SK-N-SH (cell line): ENCODE measurements at regions not wholly inside any gene's neighbourhood (a gene's known extent, or its start where the extent isn't known, plus 50 kb on each side); places are given as distances from the start of the nearest gene placed in this dataset.

Source experiments
- CTCF ChIA-PET: fragments of 300-600, 350-600 bp; formaldehyde crosslinking; extraction: SDS; loops from one replicate; lab custom pipeline; 2021; lab: Yijun Ruan, JAX
- POLR2A ChIA-PET: fragments of 350-600 bp; sonication (Branson Sonifier 250); formaldehyde crosslinking; extraction: SDS; loops from one replicate; lab custom pipeline; 2020; ENCODE audit warnings: antibody characterized with exemption, inconsistent platforms; lab: Yijun Ruan, JAX
- DNase-seq: peaks from one replicate; pipeline ENCODE4 v3.0.0; 2012
- H2AFZ ChIP-seq: fragments of 200-600 bp; sonication (generic); 2 replicates; pipeline ENCODE4 v1.8.1; 2016; ENCODE audit warnings: antibody characterized with exemption, mild to moderate bottlenecking, low read depth
- H3F3A ChIP-seq: fragments of 200-600 bp; sonication (generic); replicated peaks from 2 replicates; pipeline ENCODE3; 2016; ENCODE audit warnings: antibody characterized with exemption, mild to moderate bottlenecking; ENCODE audit not compliant: insufficient read depth
- H3K27ac ChIP-seq, 2 experiments: fragments of 200-500 bp in 1 of 2; fragments of 200-600 bp in 1 of 2; sonication (Bioruptor generic) in 1 of 2; sonication (generic), shearing (Covaris generic) in 1 of 2; 2 replicates each; pipeline versions ENCODE4 v1.5.1 to v1.6.1; 2014 to 2016; ENCODE audit warnings: low read depth in 2 of 2, inconsistent platforms in 1 of 2, low read length in 1 of 2, mild to moderate bottlenecking in 1 of 2, mixed read lengths in 1 of 2
- H3K27me3 ChIP-seq: fragments of 200-600 bp; sonication (generic), shearing (Covaris generic); 2 replicates; pipeline ENCODE4 v1.6.1; 2016; ENCODE audit warnings: mixed run types; ENCODE audit not compliant: insufficient read depth
- H3K36me3 ChIP-seq, 2 experiments: fragments of 200-500 bp in 1 of 2; fragments of 200-600 bp in 1 of 2; sonication (Bioruptor generic) in 1 of 2; sonication (generic) in 1 of 2; replicated peaks in 1 of 2; 2 replicates each; pipeline versions ENCODE3 to v1.5.1; 2014 to 2016; ENCODE audit warnings: low read length in 1 of 2, mild to moderate bottlenecking in 1 of 2; ENCODE audit not compliant: insufficient read depth in 2 of 2, control insufficient read depth in 1 of 2
- H3K4me1 ChIP-seq, 2 experiments: fragments of 200-500 bp in 1 of 2; fragments of 200-600 bp in 1 of 2; sonication (Bioruptor generic) in 1 of 2; sonication (generic), shearing (Covaris generic) in 1 of 2; 2 replicates each; pipeline versions ENCODE4 v1.5.1 to v1.6.1; 2014 to 2016; ENCODE audit warnings: low read depth in 1 of 2, low read length in 1 of 2, mixed run types in 1 of 2; ENCODE audit not compliant: insufficient read depth in 2 of 2, control insufficient read depth in 1 of 2
- H3K4me2 ChIP-seq: fragments of 200-600 bp; sonication (generic), shearing (Covaris generic); 2 replicates; pipeline ENCODE4 v1.6.1; 2017; ENCODE audit warnings: mixed run types
- H3K4me3 ChIP-seq, 2 experiments: fragments of 200-500 bp in 1 of 2; fragments of 200-600 bp in 1 of 2; sonication (Bioruptor generic) in 1 of 2; sonication (generic), shearing (Covaris generic) in 1 of 2; 2 replicates each; pipeline versions ENCODE4 v1.5.1 to v1.8.1; 2014 to 2016; ENCODE audit warnings: low read depth in 2 of 2, inconsistent platforms in 1 of 2, low read length in 1 of 2, mild to moderate bottlenecking in 1 of 2, mixed read lengths in 1 of 2, moderate library complexity in 1 of 2
- H3K79me2 ChIP-seq: fragments of 200-600 bp; sonication (generic); 2 replicates; pipeline ENCODE4 v1.8.1; 2017; ENCODE audit warnings: mild to moderate bottlenecking; ENCODE audit not compliant: insufficient read depth
- H3K9ac ChIP-seq: fragments of 200-600 bp; sonication (generic); 2 replicates; pipeline ENCODE4 v1.6.1; 2017; ENCODE audit warnings: mixed run types
- H3K9me2 ChIP-seq: fragments of 200-600 bp; sonication (generic); 2 replicates; pipeline ENCODE4 v1.6.1; 2017; ENCODE audit warnings: mixed run types
- H3K9me3 ChIP-seq: fragments of 200-600 bp; sonication (generic); 2 replicates; pipeline ENCODE4 v1.6.1; 2017; ENCODE audit warnings: mixed run types, mild to moderate bottlenecking, moderate library complexity
- H4K20me1 ChIP-seq: fragments of 200-600 bp; sonication (generic); 2 replicates; pipeline ENCODE4 v1.6.1; 2017; ENCODE audit warnings: mild to moderate bottlenecking, mixed run types; ENCODE audit not compliant: insufficient read depth
- CHD2 ChIP-seq: fragments of 150-350 bp; IDR thresholded peaks from 2 replicates; pipeline ENCODE4 v1.6.1; 2018; ENCODE audit warnings: low read length; ENCODE audit not compliant: partially characterized antibody
- ELF1 ChIP-seq: IDR thresholded peaks from 2 replicates; pipeline ENCODE4 v1.4.0; 2012
- EP300 ChIP-seq, 2 experiments: IDR thresholded peaks; 2 replicates each; pipeline versions ENCODE4 v1.4.0 to v1.6.1; 2012; ENCODE audit warnings: borderline replicate concordance in 1 of 2, low read depth in 1 of 2, low read length in 1 of 2
- FOXJ3 ChIP-seq: sonication (generic); formaldehyde crosslinking; IDR thresholded peaks from 2 replicates; pipeline ENCODE4 v1.5.1; 2020; ENCODE audit warnings: mild to moderate bottlenecking, missing genetic modification reagents
- JUND ChIP-seq: IDR thresholded peaks from 2 replicates; pipeline ENCODE4 v1.4.0; 2012
- MEF2A ChIP-seq: IDR thresholded peaks from 2 replicates; pipeline ENCODE4 v1.4.0; 2012; ENCODE audit warnings: low read depth, borderline replicate concordance
- NRF1 ChIP-seq: IDR thresholded peaks from 2 replicates; pipeline ENCODE4 v1.6.1; 2012; ENCODE audit warnings: low read depth, mild to moderate bottlenecking, low read length
- RAD21 ChIP-seq: IDR thresholded peaks from 2 replicates; pipeline ENCODE4 v1.6.1; 2012; ENCODE audit warnings: mild to moderate bottlenecking, low read length
- RFX5 ChIP-seq: IDR thresholded peaks from 2 replicates; pipeline ENCODE4 v1.6.1; 2012; ENCODE audit warnings: mild to moderate bottlenecking, improper control_type of control experiment, low read length
- RXRA ChIP-seq: IDR thresholded peaks from 2 replicates; pipeline ENCODE4 v1.4.0; 2012; ENCODE audit warnings: low read depth, mild to moderate bottlenecking, borderline replicate concordance
- SIN3A ChIP-seq: IDR thresholded peaks from 2 replicates; pipeline ENCODE4 v1.6.1; 2012; ENCODE audit warnings: low read depth, mild to moderate bottlenecking, low read length, moderate library complexity, borderline replicate concordance
- TCF12 ChIP-seq: IDR thresholded peaks from 2 replicates; pipeline ENCODE4 v1.4.0; 2012
- WGBS: methylation state at CpG from one replicate; pipeline ENCODE4 v1.1.6; 2017; ENCODE audit warnings: low lambda C conversion rate; 5-methylcytosine and 5-hydroxymethylcytosine counted together
- TF ChIP-seq, protein P1 (sequence below): fragments of 150-350 bp; IDR thresholded peaks from 2 replicates; pipeline ENCODE4 v1.6.1; 2017; ENCODE audit warnings: antibody characterized with exemption, low read length, low read depth, borderline replicate concordance
- TF ChIP-seq, protein P2 (sequence below): IDR thresholded peaks from 2 replicates; pipeline ENCODE4 v1.4.0; 2012; ENCODE audit warnings: low read depth, borderline replicate concordance
- TF ChIP-seq, protein P3 (sequence below): IDR thresholded peaks from 2 replicates; pipeline ENCODE4 v1.4.0; 2012; ENCODE audit warnings: low read depth
- TF ChIP-seq, protein P4 (sequence below): fragments of 200-600 bp; sonication (generic); IDR thresholded peaks from 2 replicates; pipeline ENCODE4 v1.6.1; 2017; ENCODE audit warnings: antibody characterized with exemption, mild to moderate bottlenecking, moderate library complexity
- TF ChIP-seq, protein P5 (sequence below): IDR thresholded peaks from 2 replicates; pipeline ENCODE4 v1.6.1; 2012; ENCODE audit warnings: mild to moderate bottlenecking, low read depth, low read length, moderate library complexity

DNA sequence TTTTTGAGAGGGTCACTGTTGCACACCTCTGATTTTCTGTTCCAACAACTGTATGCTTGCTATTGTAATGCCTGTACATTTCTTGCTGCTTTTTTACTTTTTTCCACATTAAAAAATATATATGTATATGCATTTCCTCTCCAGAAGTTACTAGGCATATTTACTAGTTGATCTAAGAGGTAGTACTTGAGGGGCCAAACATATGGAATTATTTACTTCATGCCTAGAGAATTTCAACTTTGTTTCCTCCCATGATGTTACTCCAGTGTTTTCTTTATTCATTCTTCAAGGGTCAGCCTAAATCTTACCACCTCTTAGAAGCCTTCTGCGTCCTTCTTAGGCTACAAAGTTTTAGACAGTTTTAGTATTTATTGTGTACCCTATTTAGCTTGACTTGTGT is 122.7 kb downstream of the NMUR2 start:
- POLR2A ChIA-PET, result no interaction called here
- H3F3A ChIP-seq, result no peaks in the 10 kb centered on the region
- H3K27me3 ChIP-seq, result no peaks in the 10 kb centered on the region
- no peak overlapping the region for H3K4me3 ChIP-seq
- no peaks in the 10 kb centered on the region for H3K79me2 ChIP-seq
- no peaks in the 10 kb centered on the region for H3K9me2 ChIP-seq
- no peak overlapping the region for H3K9ac ChIP-seq
- CTCF ChIA-PET, result no interaction called here
- no peaks in the 10 kb centered on the region for H3K4me1 ChIP-seq
- TF ChIP-seq FOXJ3 (no peak), MEF2A (no peak), ELF1 (no peak), JUND (no peak), NRF1 (no peak)
- TF ChIP-seq, protein P1, sequence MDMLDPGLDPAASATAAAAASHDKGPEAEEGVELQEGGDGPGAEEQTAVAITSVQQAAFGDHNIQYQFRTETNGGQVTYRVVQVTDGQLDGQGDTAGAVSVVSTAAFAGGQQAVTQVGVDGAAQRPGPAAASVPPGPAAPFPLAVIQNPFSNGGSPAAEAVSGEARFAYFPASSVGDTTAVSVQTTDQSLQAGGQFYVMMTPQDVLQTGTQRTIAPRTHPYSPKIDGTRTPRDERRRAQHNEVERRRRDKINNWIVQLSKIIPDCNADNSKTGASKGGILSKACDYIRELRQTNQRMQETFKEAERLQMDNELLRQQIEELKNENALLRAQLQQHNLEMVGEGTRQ, result no peak
- TF ChIP-seq, protein P2, sequence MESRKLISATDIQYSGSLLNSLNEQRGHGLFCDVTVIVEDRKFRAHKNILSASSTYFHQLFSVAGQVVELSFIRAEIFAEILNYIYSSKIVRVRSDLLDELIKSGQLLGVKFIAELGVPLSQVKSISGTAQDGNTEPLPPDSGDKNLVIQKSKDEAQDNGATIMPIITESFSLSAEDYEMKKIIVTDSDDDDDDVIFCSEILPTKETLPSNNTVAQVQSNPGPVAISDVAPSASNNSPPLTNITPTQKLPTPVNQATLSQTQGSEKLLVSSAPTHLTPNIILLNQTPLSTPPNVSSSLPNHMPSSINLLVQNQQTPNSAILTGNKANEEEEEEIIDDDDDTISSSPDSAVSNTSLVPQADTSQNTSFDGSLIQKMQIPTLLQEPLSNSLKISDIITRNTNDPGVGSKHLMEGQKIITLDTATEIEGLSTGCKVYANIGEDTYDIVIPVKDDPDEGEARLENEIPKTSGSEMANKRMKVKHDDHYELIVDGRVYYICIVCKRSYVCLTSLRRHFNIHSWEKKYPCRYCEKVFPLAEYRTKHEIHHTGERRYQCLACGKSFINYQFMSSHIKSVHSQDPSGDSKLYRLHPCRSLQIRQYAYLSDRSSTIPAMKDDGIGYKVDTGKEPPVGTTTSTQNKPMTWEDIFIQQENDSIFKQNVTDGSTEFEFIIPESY, result no peak
- TF ChIP-seq, protein P3, sequence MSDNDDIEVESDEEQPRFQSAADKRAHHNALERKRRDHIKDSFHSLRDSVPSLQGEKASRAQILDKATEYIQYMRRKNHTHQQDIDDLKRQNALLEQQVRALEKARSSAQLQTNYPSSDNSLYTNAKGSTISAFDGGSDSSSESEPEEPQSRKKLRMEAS, result no peak
- no peaks in the 10 kb centered on the region for H3K9me3 ChIP-seq
- no peaks in the 10 kb centered on the region for H4K20me1 ChIP-seq
- no peak overlapping the region for H3K4me2 ChIP-seq
- H3K36me3 ChIP-seq, result no peaks in the 10 kb centered on the region
- no peak overlapping the region for H3K27ac ChIP-seq
- no peak for DNase-seq
- WGBS, result 0% methylated on average over 1 of the region's 1 CpG
- H2AFZ ChIP-seq, result no peak overlapping the region

DNA sequence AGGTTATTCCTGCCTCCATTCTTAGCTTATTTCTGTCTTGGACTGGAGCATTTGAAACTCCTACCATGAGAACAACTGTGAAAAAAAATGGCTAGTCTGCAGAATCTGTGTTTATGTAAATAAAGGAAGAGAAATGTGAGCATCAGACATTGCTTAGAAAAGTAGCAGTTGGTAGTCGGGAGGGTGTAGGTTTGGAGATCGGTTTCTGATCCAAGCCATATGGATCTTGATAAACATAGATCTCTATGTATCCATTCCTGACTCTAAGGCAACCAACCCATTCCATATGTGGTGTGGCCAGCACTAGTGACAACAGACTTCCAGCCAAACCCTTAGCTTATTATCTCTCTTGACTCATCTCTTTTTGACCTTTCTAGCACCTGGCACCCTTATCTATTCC is 127.1 kb downstream of the NMUR2 start:
- Histone ChIP-seq H3K9me2 (no peaks in the 10 kb centered on the region), H3K9me3 (no peaks in the 10 kb centered on the region), H3K4me1 (no peaks in the 10 kb centered on the region), H3F3A (no peaks in the 10 kb centered on the region), H2AFZ (no peak overlapping the region), H3K9ac (no peak overlapping the region), H3K4me2 (no peak overlapping the region), H3K27me3 (no peaks in the 10 kb centered on the region), H4K20me1 (no peaks in the 10 kb centered on the region), H3K36me3 (no peaks in the 10 kb centered on the region), H3K4me3 (no peak overlapping the region), H3K27ac (no peak overlapping the region), H3K79me2 (no peaks in the 10 kb centered on the region)
- TF ChIP-seq SIN3A (no peak), RAD21 (no peak), RXRA (no peak), CHD2 (no peak), RFX5 (no peak), EP300 (IDR thresholded peaks at IDR 0.05; ENCODE audit: borderline replicate concordance in 1 of 2, low read depth in 1 of 2, low read length in 1 of 2) (no peak), TCF12 (no peak)
- TF ChIP-seq, protein P3, result no peak
- TF ChIP-seq, protein P4, sequence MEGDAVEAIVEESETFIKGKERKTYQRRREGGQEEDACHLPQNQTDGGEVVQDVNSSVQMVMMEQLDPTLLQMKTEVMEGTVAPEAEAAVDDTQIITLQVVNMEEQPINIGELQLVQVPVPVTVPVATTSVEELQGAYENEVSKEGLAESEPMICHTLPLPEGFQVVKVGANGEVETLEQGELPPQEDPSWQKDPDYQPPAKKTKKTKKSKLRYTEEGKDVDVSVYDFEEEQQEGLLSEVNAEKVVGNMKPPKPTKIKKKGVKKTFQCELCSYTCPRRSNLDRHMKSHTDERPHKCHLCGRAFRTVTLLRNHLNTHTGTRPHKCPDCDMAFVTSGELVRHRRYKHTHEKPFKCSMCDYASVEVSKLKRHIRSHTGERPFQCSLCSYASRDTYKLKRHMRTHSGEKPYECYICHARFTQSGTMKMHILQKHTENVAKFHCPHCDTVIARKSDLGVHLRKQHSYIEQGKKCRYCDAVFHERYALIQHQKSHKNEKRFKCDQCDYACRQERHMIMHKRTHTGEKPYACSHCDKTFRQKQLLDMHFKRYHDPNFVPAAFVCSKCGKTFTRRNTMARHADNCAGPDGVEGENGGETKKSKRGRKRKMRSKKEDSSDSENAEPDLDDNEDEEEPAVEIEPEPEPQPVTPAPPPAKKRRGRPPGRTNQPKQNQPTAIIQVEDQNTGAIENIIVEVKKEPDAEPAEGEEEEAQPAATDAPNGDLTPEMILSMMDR, result no peak
- TF ChIP-seq, protein P2, result no peak
- TF ChIP-seq, protein P5, sequence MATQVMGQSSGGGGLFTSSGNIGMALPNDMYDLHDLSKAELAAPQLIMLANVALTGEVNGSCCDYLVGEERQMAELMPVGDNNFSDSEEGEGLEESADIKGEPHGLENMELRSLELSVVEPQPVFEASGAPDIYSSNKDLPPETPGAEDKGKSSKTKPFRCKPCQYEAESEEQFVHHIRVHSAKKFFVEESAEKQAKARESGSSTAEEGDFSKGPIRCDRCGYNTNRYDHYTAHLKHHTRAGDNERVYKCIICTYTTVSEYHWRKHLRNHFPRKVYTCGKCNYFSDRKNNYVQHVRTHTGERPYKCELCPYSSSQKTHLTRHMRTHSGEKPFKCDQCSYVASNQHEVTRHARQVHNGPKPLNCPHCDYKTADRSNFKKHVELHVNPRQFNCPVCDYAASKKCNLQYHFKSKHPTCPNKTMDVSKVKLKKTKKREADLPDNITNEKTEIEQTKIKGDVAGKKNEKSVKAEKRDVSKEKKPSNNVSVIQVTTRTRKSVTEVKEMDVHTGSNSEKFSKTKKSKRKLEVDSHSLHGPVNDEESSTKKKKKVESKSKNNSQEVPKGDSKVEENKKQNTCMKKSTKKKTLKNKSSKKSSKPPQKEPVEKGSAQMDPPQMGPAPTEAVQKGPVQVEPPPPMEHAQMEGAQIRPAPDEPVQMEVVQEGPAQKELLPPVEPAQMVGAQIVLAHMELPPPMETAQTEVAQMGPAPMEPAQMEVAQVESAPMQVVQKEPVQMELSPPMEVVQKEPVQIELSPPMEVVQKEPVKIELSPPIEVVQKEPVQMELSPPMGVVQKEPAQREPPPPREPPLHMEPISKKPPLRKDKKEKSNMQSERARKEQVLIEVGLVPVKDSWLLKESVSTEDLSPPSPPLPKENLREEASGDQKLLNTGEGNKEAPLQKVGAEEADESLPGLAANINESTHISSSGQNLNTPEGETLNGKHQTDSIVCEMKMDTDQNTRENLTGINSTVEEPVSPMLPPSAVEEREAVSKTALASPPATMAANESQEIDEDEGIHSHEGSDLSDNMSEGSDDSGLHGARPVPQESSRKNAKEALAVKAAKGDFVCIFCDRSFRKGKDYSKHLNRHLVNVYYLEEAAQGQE, result no peak
- ChIA-PET CTCF (no interaction called here), POLR2A (no interaction called here)
- DNase-seq, result no peak
- WGBS, result 3% methylated on average over 2 of the region's 2 CpGs
